ENCODE measurements at regions not wholly inside any gene's neighbourhood (a gene's known extent, or its start where the extent isn't known, plus 50 kb on each side); places are given as distances from the start of the nearest gene placed in this dataset.

- Histone ChIP-seq H3K4me3 (ENCODE audit: low read depth, low read length) (no peak overlapping the region), H3K36me3 (ENCODE audit: control insufficient read depth, insufficient read depth, low read length) (no peaks in the 10 kb centered on the region), H3K27me3 (ENCODE audit: control insufficient read depth, insufficient read depth, low read length) (no peaks in the 10 kb centered on the region)
- no peak for TF ChIP-seq CTCF (IDR thresholded peaks at IDR 0.05; ENCODE audit: insufficient read depth, low read length, poor library complexity, severe bottlenecking)
- DNase-seq (ENCODE audit: low read depth) = no peak
Measured at GRCh38 chr18:51447351-51448342, 250.2 kb upstream of the MEX3C start.

- Histone ChIP-seq H3K36me3 (ENCODE audit: control insufficient read depth, insufficient read depth, low read length) (no peaks in the 10 kb centered on the region), H3K4me3 (ENCODE audit: low read depth, low read length) (no peak overlapping the region), H3K27me3 (ENCODE audit: control insufficient read depth, insufficient read depth, low read length) (no peaks in the 10 kb centered on the region)
- TF ChIP-seq CTCF (IDR thresholded peaks at IDR 0.05; ENCODE audit: insufficient read depth, low read length, poor library complexity, severe bottlenecking) = no peak
- DNase-seq (ENCODE audit: low read depth) = no peak
Measured at GRCh38 chr18:51448949-51449348, 251.5 kb upstream of the MEX3C start.

GRCh38 chr18:51453594-51453993, 256.1 kb upstream of the MEX3C start:
- Histone ChIP-seq H3K4me3 (ENCODE audit: low read depth, low read length) (no peak overlapping the region), H3K36me3 (ENCODE audit: control insufficient read depth, insufficient read depth, low read length) (no peaks in the 10 kb centered on the region), H3K27me3 (ENCODE audit: control insufficient read depth, insufficient read depth, low read length) (no peaks in the 10 kb centered on the region)
- DNase-seq (ENCODE audit: low read depth) = no peak
- TF ChIP-seq CTCF (IDR thresholded peaks at IDR 0.05; ENCODE audit: insufficient read depth, low read length, poor library complexity, severe bottlenecking) = no peak

GRCh38 chr18:51458861-51459260, 261.4 kb upstream of the MEX3C start:
- TF ChIP-seq CTCF (IDR thresholded peaks at IDR 0.05; ENCODE audit: insufficient read depth, low read length, poor library complexity, severe bottlenecking) = no peak
- DNase-seq (ENCODE audit: low read depth) = no peak

GRCh38 chr18:51461956-51462355, 264.5 kb upstream of the MEX3C start:
- TF ChIP-seq CTCF (IDR thresholded peaks at IDR 0.05; ENCODE audit: insufficient read depth, low read length, poor library complexity, severe bottlenecking) = no peak
- DNase-seq (ENCODE audit: low read depth) = no peak
- Histone ChIP-seq H3K36me3 (ENCODE audit: control insufficient read depth, insufficient read depth, low read length) (no peaks in the 10 kb centered on the region), H3K27me3 (ENCODE audit: control insufficient read depth, insufficient read depth, low read length) (no peaks in the 10 kb centered on the region), H3K4me3 (ENCODE audit: low read depth, low read length) (no peak overlapping the region)

More at GRCh38 chr18:51458861-51459260, 261.4 kb upstream of the MEX3C start:
- no peaks in the 10 kb centered on the region for H3K27me3 ChIP-seq (ENCODE audit: control insufficient read depth, insufficient read depth, low read length)
- H3K36me3 ChIP-seq (ENCODE audit: control insufficient read depth, insufficient read depth, low read length) = no peaks in the 10 kb centered on the region
- no peak overlapping the region for H3K4me3 ChIP-seq (ENCODE audit: low read depth, low read length)

Data from kidney epithelial cell (primary cell).